ENCODE measurements at regions not wholly inside any gene's neighbourhood (a gene's known extent, or its start where the extent isn't known, plus 50 kb on each side); places are given as distances from the start of the nearest gene placed in this dataset.

DNA sequence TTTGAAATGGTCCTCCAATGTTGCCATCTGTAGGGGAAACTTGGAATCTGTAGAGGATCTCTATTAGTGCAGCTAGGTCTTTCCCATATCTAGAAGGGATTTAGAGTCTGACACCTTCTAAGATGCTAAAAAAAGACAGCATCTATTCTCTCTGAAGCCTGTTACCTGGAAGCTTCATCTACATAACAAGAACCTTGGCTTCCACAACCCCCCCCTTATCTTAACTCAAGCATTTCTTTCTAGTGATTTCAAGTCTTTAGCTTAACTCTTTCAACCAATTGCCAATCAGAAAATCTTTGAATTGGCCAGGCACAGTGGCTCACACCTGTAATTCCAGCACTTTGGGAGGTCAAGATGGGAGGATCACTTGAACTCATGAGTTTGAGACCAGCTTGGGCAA is 543.3 kb downstream of the TRHDE start:
- Histone ChIP-seq H3K36me3 (replicated peaks in 1 of 2; ENCODE audit: control insufficient read depth in 1 of 2, insufficient read depth in 2 of 2, low read length in 2 of 2) (no peaks in the 10 kb centered on the region), H4K20me1 (ENCODE audit: insufficient read depth, low read length) (no peaks in the 10 kb centered on the region), H3K4me1 (ENCODE audit: control insufficient read depth in 1 of 2, insufficient read depth in 2 of 2, low read length in 2 of 2) (no peaks in the 10 kb centered on the region), H3K27me3 (ENCODE audit: control insufficient read depth in 2 of 2, insufficient read depth in 2 of 2, low read length in 2 of 2) (no peaks in the 10 kb centered on the region), H3K9me3 (replicated peaks in 1 of 2; ENCODE audit: control insufficient read depth in 1 of 2, insufficient read depth in 1 of 2, low read length in 2 of 2) (peaks cover 12 to 26% of the 10 kb centered on the region in 2 donors), H3K4me3 (replicated peaks in 1 of 3; ENCODE audit: low read depth in 2 of 3, low read length in 3 of 3) (no peak overlapping the region), H3K4me2 (replicated peaks; ENCODE audit: extremely low read depth, low read length, poor library complexity, severe bottlenecking) (no peak overlapping the region), H3K9ac (ENCODE audit: insufficient read depth, low read length, poor library complexity, severe bottlenecking) (no peak overlapping the region), H2AFZ (ENCODE audit: insufficient read depth, low read depth, low read length, poor library complexity, severe bottlenecking) (no peak overlapping the region), H3K79me2 (ENCODE audit: insufficient read depth, low read length) (no peaks in the 10 kb centered on the region), H3K27ac (ENCODE audit: low read depth in 1 of 2, low read length in 2 of 2) (no peak overlapping the region)
- H3K27ac Mint-ChIP-seq = no peak overlapping the region
- no peaks in the 10 kb centered on the region for H3K36me3 Mint-ChIP-seq
- H3K4me3 Mint-ChIP-seq = no peak overlapping the region
- H3K9me3 Mint-ChIP-seq = peaks cover 21 to 49% (median 29%) of the 10 kb centered on the region in 7 donors
- H3K27me3 Mint-ChIP-seq (ENCODE audit: low read depth in 3 of 3) = no peaks in the 10 kb centered on the region
- DNase-seq = no peak
- no peaks in the 10 kb centered on the region for H3K4me1 Mint-ChIP-seq
- intact Hi-C loops (cut with micrococcal nuclease) = no loop called here
- TF ChIP-seq, protein P1, sequence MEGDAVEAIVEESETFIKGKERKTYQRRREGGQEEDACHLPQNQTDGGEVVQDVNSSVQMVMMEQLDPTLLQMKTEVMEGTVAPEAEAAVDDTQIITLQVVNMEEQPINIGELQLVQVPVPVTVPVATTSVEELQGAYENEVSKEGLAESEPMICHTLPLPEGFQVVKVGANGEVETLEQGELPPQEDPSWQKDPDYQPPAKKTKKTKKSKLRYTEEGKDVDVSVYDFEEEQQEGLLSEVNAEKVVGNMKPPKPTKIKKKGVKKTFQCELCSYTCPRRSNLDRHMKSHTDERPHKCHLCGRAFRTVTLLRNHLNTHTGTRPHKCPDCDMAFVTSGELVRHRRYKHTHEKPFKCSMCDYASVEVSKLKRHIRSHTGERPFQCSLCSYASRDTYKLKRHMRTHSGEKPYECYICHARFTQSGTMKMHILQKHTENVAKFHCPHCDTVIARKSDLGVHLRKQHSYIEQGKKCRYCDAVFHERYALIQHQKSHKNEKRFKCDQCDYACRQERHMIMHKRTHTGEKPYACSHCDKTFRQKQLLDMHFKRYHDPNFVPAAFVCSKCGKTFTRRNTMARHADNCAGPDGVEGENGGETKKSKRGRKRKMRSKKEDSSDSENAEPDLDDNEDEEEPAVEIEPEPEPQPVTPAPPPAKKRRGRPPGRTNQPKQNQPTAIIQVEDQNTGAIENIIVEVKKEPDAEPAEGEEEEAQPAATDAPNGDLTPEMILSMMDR (IDR thresholded peaks at IDR 0.05) = no peak

DNA sequence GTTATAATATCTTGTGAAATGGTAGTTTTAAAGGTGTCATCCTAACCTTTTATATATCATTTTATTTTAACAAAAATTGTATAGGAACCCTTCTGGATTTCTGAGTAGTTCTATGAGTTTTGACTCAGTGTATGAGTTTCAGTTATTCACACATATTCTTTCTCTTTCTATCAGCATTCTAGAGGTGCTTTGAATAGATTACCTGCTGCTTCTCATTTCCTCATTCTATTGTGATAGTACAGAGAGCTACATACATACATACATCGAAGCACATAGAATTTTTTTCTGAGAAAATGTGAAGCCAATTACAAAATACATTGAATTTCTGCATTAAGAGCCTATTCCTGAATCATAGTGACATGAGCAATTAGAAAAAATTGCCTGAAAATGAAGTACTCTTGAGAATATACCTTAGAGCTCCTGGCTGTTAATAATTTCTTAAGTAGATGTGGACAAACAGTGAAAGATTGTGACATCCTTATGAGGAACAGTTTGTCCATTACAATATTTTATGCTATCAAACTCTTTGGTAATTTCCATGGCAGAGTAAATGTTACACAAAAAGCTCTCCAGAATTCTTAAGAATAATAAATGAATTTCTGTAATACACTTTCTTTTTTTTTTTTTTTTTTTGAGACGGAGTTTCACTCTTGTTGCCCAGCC is 556.6 kb downstream of the TRHDE start:
- DNase-seq = no peak
- Mint-ChIP-seq H3K9me3 (peaks cover 4 to 23% (median 14%) of the 10 kb centered on the region in 7 donors), H3K27ac (no peak overlapping the region), H3K27me3 (ENCODE audit: low read depth in 3 of 3) (peaks cover 0 to 1% (median 0%) of the 10 kb centered on the region in 3 donors), H3K4me3 (no peak overlapping the region), H3K36me3 (no peaks in the 10 kb centered on the region), H3K4me1 (no peaks in the 10 kb centered on the region)
- H3K79me2 ChIP-seq (ENCODE audit: insufficient read depth, low read length) = no peaks in the 10 kb centered on the region
- H3K4me3 ChIP-seq (replicated peaks in 1 of 3; ENCODE audit: low read depth in 2 of 3, low read length in 3 of 3) = no peak overlapping the region
- no peaks in the 10 kb centered on the region for H3K4me1 ChIP-seq (ENCODE audit: control insufficient read depth in 1 of 2, insufficient read depth in 2 of 2, low read length in 2 of 2)
- no CpG with 5 or more reads among the region's 2 CpGs for WGBS (ENCODE audit: insufficient coverage)
- H3K27me3 ChIP-seq (ENCODE audit: control insufficient read depth in 2 of 2, insufficient read depth in 2 of 2, low read length in 2 of 2) = no peaks in the 10 kb centered on the region
- TF ChIP-seq, protein P1 (IDR thresholded peaks at IDR 0.05) = no peak
- intact Hi-C loops (cut with micrococcal nuclease) = no loop called here
- H4K20me1 ChIP-seq (ENCODE audit: insufficient read depth, low read length) = no peaks in the 10 kb centered on the region
- no peaks in the 10 kb centered on the region for H3K36me3 ChIP-seq (replicated peaks in 1 of 2; ENCODE audit: control insufficient read depth in 1 of 2, insufficient read depth in 2 of 2, low read length in 2 of 2)
- H3K9ac ChIP-seq (ENCODE audit: insufficient read depth, low read length, poor library complexity, severe bottlenecking) = no peak overlapping the region
- H3K9me3 ChIP-seq (replicated peaks in 1 of 2; ENCODE audit: control insufficient read depth in 1 of 2, insufficient read depth in 1 of 2, low read length in 2 of 2) = peaks cover 11 to 25% of the 10 kb centered on the region in 2 donors
- H3K27ac ChIP-seq (ENCODE audit: low read depth in 1 of 2, low read length in 2 of 2) = no peak overlapping the region
- H2AFZ ChIP-seq (ENCODE audit: insufficient read depth, low read depth, low read length, poor library complexity, severe bottlenecking) = no peak overlapping the region
- no peak overlapping the region for H3K4me2 ChIP-seq (replicated peaks; ENCODE audit: extremely low read depth, low read length, poor library complexity, severe bottlenecking)

All from CD14-positive monocyte (primary cell).